22Rv1 (cell line): ENCODE measurements at regions not wholly inside any gene's neighbourhood (a gene's known extent, or its start where the extent isn't known, plus 50 kb on each side); places are given as distances from the start of the nearest gene placed in this dataset.

Experiments
- H3K27ac ChIP-seq: fragments of 450-650 bp; 2 replicates; pipeline ENCODE4 v1.5.1; 2017
- CTCF ChIP-seq: fragments of 450-650 bp; IDR thresholded peaks from 2 replicates; pipeline ENCODE4 v1.5.1; 2017; ENCODE audit warnings: mild to moderate bottlenecking
- ZFX ChIP-seq: fragments of 450-650 bp; IDR thresholded peaks from 2 replicates; pipeline ENCODE4 v1.6.1; 2017; ENCODE audit warnings: antibody characterized with exemption, borderline replicate concordance

GRCh38 chr3:148073721-148074456 is 623.8 kb upstream of the AGTR1 start:
- no peak overlapping the region for H3K27ac ChIP-seq
- TF ChIP-seq CTCF (no peak), ZFX (no peak)

- no peak for TF ChIP-seq ZFX
- TF ChIP-seq CTCF = no peak
- H3K27ac ChIP-seq = no peak overlapping the region
Observed at GRCh38 chr3:148074946-148075345, 622.8 kb upstream of the AGTR1 start.

GRCh38 chr3:148075771-148076716 is 621.7 kb upstream of the AGTR1 start:
- TF ChIP-seq CTCF (peak; percentile 86), ZFX (no peak)
- H3K27ac ChIP-seq = no peak overlapping the region

- TF ChIP-seq CTCF (peak; percentile 84), ZFX (no peak)
- H3K27ac ChIP-seq = no peak overlapping the region
Observed at GRCh38 chr3:148077318-148077923, 620.3 kb upstream of the AGTR1 start.

GRCh38 chr3:148077965-148078364 is 619.7 kb upstream of the AGTR1 start:
- TF ChIP-seq ZFX = no peak
- TF ChIP-seq CTCF = no peak
- no peak overlapping the region for H3K27ac ChIP-seq

GRCh38 chr3:148078658-148079057 is 619.0 kb upstream of the AGTR1 start:
- H3K27ac ChIP-seq = no peak overlapping the region
- TF ChIP-seq ZFX (no peak), CTCF (no peak)
